ENCODE measurements at regions not wholly inside any gene's neighbourhood (a gene's known extent, or its start where the extent isn't known, plus 50 kb on each side); places are given as distances from the start of the nearest gene placed in this dataset.
A peak's percentile ranks its signal among the peaks of the same experiment; 100 is the strongest.

GRCh38 chr2:12506846-12507245 lies 209.9 kb upstream of the TRIB2 start:
- H3K9me3 ChIP-seq (ENCODE audit: insufficient read depth, low read depth), result 0 out of 2 replicates have a peak, but pooled peaks cover 11% of the 10 kb centered on the region
- no peaks in the 10 kb centered on the region for H3K9me2 ChIP-seq (ENCODE audit: insufficient read depth)
- H3F3A ChIP-seq (ENCODE audit: insufficient read depth, low read depth), result peaks cover 29% of the 10 kb centered on the region
- H3K27me3 ChIP-seq (ENCODE audit: insufficient read depth, low read depth), result no peaks in the 10 kb centered on the region
- no peak overlapping the region for H3K27ac ChIP-seq
- peak overlapping the region; percentile 30 for H3K4me2 ChIP-seq
- no peaks in the 10 kb centered on the region for H4K20me1 ChIP-seq (ENCODE audit: insufficient read depth)
- TF ChIP-seq EZH2 (IDR thresholded peaks at IDR 0.05; ENCODE audit: low read depth) (no peak), CTCF (conservative IDR thresholded peaks at IDR 0.05) (no peak)
- DNase-seq, result no peak
- peaks cover 38% of the 10 kb centered on the region for H3K4me1 ChIP-seq (replicated peaks; ENCODE audit: insufficient read depth)
- no peak overlapping the region for H2AFZ ChIP-seq
- H3K4me3 ChIP-seq, result no peak overlapping the region
- BruUV-seq (replicated peaks), result no TSS peak
- no peaks in the 10 kb centered on the region for H3K36me3 ChIP-seq (ENCODE audit: low read depth)
- ChIA-PET POLR2A (ENCODE audit: unreplicated experiment) (no interaction called here), CTCF (no interaction called here)
- intact Hi-C loops (cut with micrococcal nuclease; ENCODE audit: unreplicated experiment), result loop anchor here (1.0 to 5.0 kb wide), 2 partner anchors 189 to 210 kb away; partner anchors contain the start of gene TRIB2
- H3K79me2 ChIP-seq (ENCODE audit: low read depth), result no peaks in the 10 kb centered on the region

GRCh38 chr2:12507295-12507694 lies 209.4 kb upstream of the TRIB2 start:
- no peaks in the 10 kb centered on the region for H3K36me3 ChIP-seq (ENCODE audit: low read depth)
- POLR2A ChIA-PET (ENCODE audit: unreplicated experiment), result no interaction called here
- H3K27me3 ChIP-seq (ENCODE audit: insufficient read depth, low read depth), result no peaks in the 10 kb centered on the region
- TF ChIP-seq CTCF (conservative IDR thresholded peaks at IDR 0.05) (no peak), EZH2 (IDR thresholded peaks at IDR 0.05; ENCODE audit: low read depth) (no peak)
- no peak overlapping the region for H3K27ac ChIP-seq
- DNase-seq, result peak; percentile 78 to 98
- H3F3A ChIP-seq (ENCODE audit: insufficient read depth, low read depth), result peaks cover 29% of the 10 kb centered on the region
- 0 out of 2 replicates have a peak, but pooled peaks cover 11% of the 10 kb centered on the region for H3K9me3 ChIP-seq (ENCODE audit: insufficient read depth, low read depth)
- intact Hi-C loops (cut with micrococcal nuclease; ENCODE audit: unreplicated experiment), result loop anchor here (1.0 to 5.0 kb wide), 2 partner anchors 189 to 210 kb away; partner anchors contain the start of gene TRIB2
- H3K9me2 ChIP-seq (ENCODE audit: insufficient read depth), result no peaks in the 10 kb centered on the region
- H3K4me2 ChIP-seq, result peak overlapping the region; percentile 30
- peaks cover 38% of the 10 kb centered on the region for H3K4me1 ChIP-seq (replicated peaks; ENCODE audit: insufficient read depth)
- H2AFZ ChIP-seq, result no peak overlapping the region
- CTCF ChIA-PET, result no interaction called here
- H3K4me3 ChIP-seq, result no peak overlapping the region
- H3K79me2 ChIP-seq (ENCODE audit: low read depth), result no peaks in the 10 kb centered on the region
- BruUV-seq (replicated peaks), result no TSS peak
- no peaks in the 10 kb centered on the region for H4K20me1 ChIP-seq (ENCODE audit: insufficient read depth)

- Histone ChIP-seq H3F3A (ENCODE audit: insufficient read depth, low read depth) (peaks cover 20% of the 10 kb centered on the region), H3K4me1 (replicated peaks; ENCODE audit: insufficient read depth) (peaks cover 24% of the 10 kb centered on the region), H3K27me3 (ENCODE audit: insufficient read depth, low read depth) (no peaks in the 10 kb centered on the region), H3K9me3 (ENCODE audit: insufficient read depth, low read depth) (0 out of 2 replicates have a peak, but pooled peaks cover 10% of the 10 kb centered on the region), H3K27ac (no peak overlapping the region), H3K9me2 (ENCODE audit: insufficient read depth) (no peaks in the 10 kb centered on the region), H3K4me2 (no peak overlapping the region), H3K36me3 (ENCODE audit: low read depth) (no peaks in the 10 kb centered on the region), H3K79me2 (ENCODE audit: low read depth) (no peaks in the 10 kb centered on the region), H3K4me3 (no peak overlapping the region), H2AFZ (no peak overlapping the region), H4K20me1 (ENCODE audit: insufficient read depth) (no peaks in the 10 kb centered on the region)
- ChIA-PET CTCF (no interaction called here), POLR2A (ENCODE audit: unreplicated experiment) (no interaction called here)
- no TSS peak for BruUV-seq (replicated peaks)
- no peak for DNase-seq
- intact Hi-C loops (cut with micrococcal nuclease; ENCODE audit: unreplicated experiment), result no loop called here
- TF ChIP-seq EZH2 (IDR thresholded peaks at IDR 0.05; ENCODE audit: low read depth) (no peak), CTCF (conservative IDR thresholded peaks at IDR 0.05) (no peak)
Measured at GRCh38 chr2:12510070-12510469, 206.7 kb upstream of the TRIB2 start.
